KMS-11 (cell line): ENCODE measurements at regions not wholly inside any gene's neighbourhood (a gene's known extent, or its start where the extent isn't known, plus 50 kb on each side); places are given as distances from the start of the nearest gene placed in this dataset.

Experiments used
- H2AFZ ChIP-seq: fragments of 200-600 bp; sonication (generic); 2 replicates; pipeline ENCODE4 v1.6.1; 2016; ENCODE audit warnings: antibody characterized with exemption, mixed run types, low read depth
- H3K27ac ChIP-seq: fragments of 200-600 bp; sonication (generic); 2 replicates; pipeline ENCODE4 v1.6.1; 2016; ENCODE audit warnings: mild to moderate bottlenecking, mixed run types
- H3K27me3 ChIP-seq: fragments of 200-600 bp; sonication (generic); 2 replicates; pipeline ENCODE4 v1.6.1; 2017; ENCODE audit warnings: mild to moderate bottlenecking, low read depth, mixed run types, moderate library complexity; ENCODE audit not compliant: insufficient read depth
- H3K36me3 ChIP-seq: fragments of 200-600 bp; sonication (generic); 2 replicates; pipeline ENCODE4 v1.6.1; 2017; ENCODE audit warnings: mild to moderate bottlenecking, mixed run types; ENCODE audit not compliant: insufficient read depth
- H3K4me1 ChIP-seq: fragments of 200-600 bp; sonication (generic); 2 replicates; pipeline ENCODE4 v1.6.1; 2016; ENCODE audit warnings: mild to moderate bottlenecking, low read depth, mixed run types; ENCODE audit not compliant: poor library complexity, severe bottlenecking
- H3K4me2 ChIP-seq: fragments of 200-600 bp; sonication (generic); 2 replicates; pipeline ENCODE4 v1.7.0; 2016; ENCODE audit warnings: mild to moderate bottlenecking, mixed run types
- H3K4me3 ChIP-seq: fragments of 200-600 bp; sonication (generic); IDR thresholded peaks from 2 replicates; pipeline ENCODE4 v1.6.1; 2017; ENCODE audit warnings: low read depth, low read length, mixed read lengths; ENCODE audit not compliant: insufficient read depth
- H3K79me2 ChIP-seq: fragments of 200-600 bp; sonication (generic); 2 replicates; pipeline ENCODE4 v1.6.1; 2016; ENCODE audit warnings: low read depth, mixed run types; ENCODE audit not compliant: insufficient read depth
- H3K9ac ChIP-seq: fragments of 200-600 bp; sonication (generic); 2 replicates; pipeline ENCODE4 v1.6.1; 2016; ENCODE audit warnings: mild to moderate bottlenecking, mixed run types
- H4K20me1 ChIP-seq: fragments of 200-600 bp; sonication (generic); 2 replicates; pipeline ENCODE4 v1.6.1; 2016; ENCODE audit warnings: mild to moderate bottlenecking, mixed run types; ENCODE audit not compliant: insufficient read depth
- TF ChIP-seq, protein P1 (sequence below): fragments of 200-600 bp; sonication (generic); conservative IDR thresholded peaks from 2 replicates; pipeline ENCODE4 v1.6.1; 2017; ENCODE audit warnings: low read depth, mild to moderate bottlenecking, antibody characterized with exemption, low read length, moderate library complexity, mixed read lengths

DNA sequence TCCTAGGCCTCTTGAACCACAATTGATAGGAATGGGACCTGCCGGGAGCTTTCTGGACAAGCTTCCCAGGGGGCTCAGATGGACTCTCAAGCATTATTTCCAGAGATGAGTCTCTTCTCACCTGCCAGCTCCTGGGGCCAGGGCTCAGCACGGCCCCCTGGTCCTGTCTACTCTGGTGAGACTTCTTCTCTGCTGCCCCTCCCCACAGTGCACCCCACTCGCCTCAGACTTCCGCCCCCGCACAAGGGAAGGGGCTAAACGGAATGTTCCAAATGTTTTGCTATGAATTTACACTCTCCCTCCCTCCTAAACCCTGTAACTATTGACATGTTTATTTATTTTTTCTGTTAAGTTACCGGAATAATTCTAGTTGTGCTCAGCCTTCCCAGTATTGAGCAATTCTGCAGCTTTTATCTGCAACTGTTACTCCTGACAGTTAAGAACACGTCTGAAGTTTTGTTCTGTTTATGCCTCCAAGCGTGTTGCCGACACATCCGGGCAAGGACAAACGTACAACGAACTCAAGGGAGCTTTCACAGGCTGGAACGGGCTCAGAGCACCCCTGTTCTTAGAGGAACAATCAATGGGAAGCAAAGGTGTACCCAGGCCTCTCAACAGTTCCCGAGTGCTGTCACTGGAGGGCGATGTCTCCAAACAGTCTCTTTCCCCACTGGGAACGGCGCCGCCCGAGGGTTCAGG, 55.2 kb downstream of the FHIP2A start:
- Histone ChIP-seq H3K36me3 (no peaks in the 10 kb centered on the region), H3K4me1 (peaks cover 7% of the 10 kb centered on the region), H3K27me3 (no peaks in the 10 kb centered on the region), H3K9ac (no peak overlapping the region), H3K4me3 (no peak overlapping the region), H3K79me2 (no peaks in the 10 kb centered on the region), H3K27ac (no peak overlapping the region), H4K20me1 (no peaks in the 10 kb centered on the region), H3K4me2 (peak overlapping the region; percentile 22; the same call in 1 of the 2 replicates), H2AFZ (peak overlapping the region; percentile 26; the same call in 1 of the 2 replicates)
- TF ChIP-seq, protein P1, sequence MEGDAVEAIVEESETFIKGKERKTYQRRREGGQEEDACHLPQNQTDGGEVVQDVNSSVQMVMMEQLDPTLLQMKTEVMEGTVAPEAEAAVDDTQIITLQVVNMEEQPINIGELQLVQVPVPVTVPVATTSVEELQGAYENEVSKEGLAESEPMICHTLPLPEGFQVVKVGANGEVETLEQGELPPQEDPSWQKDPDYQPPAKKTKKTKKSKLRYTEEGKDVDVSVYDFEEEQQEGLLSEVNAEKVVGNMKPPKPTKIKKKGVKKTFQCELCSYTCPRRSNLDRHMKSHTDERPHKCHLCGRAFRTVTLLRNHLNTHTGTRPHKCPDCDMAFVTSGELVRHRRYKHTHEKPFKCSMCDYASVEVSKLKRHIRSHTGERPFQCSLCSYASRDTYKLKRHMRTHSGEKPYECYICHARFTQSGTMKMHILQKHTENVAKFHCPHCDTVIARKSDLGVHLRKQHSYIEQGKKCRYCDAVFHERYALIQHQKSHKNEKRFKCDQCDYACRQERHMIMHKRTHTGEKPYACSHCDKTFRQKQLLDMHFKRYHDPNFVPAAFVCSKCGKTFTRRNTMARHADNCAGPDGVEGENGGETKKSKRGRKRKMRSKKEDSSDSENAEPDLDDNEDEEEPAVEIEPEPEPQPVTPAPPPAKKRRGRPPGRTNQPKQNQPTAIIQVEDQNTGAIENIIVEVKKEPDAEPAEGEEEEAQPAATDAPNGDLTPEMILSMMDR: peak; percentile 64; the same call in 1 of the 2 replicates

DNA sequence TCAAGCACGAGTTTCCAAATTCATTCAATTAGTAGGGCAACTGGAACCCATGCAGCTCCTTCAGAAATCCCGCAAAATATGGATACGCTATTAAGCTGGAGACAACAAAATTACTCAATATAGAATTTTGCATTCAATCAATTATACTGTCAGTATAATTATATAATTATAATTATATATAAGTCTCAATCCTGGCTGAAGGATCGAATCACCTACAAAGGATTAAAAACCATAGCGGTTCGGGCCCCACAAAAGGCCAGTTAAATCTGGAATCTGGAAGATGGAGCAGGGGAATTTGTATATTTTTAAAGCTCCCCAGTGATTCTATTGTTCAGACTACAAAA, 55.7 kb downstream of the FHIP2A start:
- TF ChIP-seq, protein P1: no peak; the same call in 1 of the 2 replicates
- Histone ChIP-seq H3K36me3 (no peaks in the 10 kb centered on the region), H3K4me1 (peaks cover 7% of the 10 kb centered on the region), H2AFZ (peak overlapping the region; percentile 26; the same call in 1 of the 2 replicates), H3K79me2 (no peaks in the 10 kb centered on the region), H3K4me2 (peak overlapping the region; percentile 22; the same call in 1 of the 2 replicates), H4K20me1 (no peaks in the 10 kb centered on the region), H3K4me3 (no peak overlapping the region), H3K27ac (no peak overlapping the region), H3K27me3 (no peaks in the 10 kb centered on the region), H3K9ac (no peak overlapping the region)

DNA sequence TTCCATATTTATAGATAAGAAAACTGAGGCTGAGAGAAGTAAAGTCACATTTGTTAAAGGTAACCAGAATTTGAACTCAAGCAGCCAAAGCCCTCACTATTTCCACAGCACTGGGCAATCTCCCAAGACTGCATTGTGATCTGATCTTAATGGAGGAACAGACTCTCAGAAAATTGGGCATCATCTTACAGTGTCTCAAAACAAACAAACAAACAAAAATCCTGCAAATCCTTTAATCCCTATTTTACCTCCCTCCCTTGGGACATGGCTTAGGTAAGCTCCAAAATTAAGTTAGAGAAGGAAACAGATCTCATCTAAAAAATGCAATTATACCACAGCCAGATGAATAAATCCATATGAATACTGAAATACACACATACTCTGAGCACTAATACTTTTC, 57.5 kb downstream of the FHIP2A start:
- TF ChIP-seq, protein P1: no peak
- Histone ChIP-seq H3K27ac (no peak overlapping the region), H3K27me3 (no peaks in the 10 kb centered on the region), H3K4me2 (peak overlapping the region; percentile 44), H3K79me2 (no peaks in the 10 kb centered on the region), H3K4me3 (no peak overlapping the region), H3K36me3 (no peaks in the 10 kb centered on the region), H3K9ac (no peak overlapping the region), H3K4me1 (peaks cover 7% of the 10 kb centered on the region), H2AFZ (peak overlapping the region; percentile 70), H4K20me1 (no peaks in the 10 kb centered on the region)

DNA sequence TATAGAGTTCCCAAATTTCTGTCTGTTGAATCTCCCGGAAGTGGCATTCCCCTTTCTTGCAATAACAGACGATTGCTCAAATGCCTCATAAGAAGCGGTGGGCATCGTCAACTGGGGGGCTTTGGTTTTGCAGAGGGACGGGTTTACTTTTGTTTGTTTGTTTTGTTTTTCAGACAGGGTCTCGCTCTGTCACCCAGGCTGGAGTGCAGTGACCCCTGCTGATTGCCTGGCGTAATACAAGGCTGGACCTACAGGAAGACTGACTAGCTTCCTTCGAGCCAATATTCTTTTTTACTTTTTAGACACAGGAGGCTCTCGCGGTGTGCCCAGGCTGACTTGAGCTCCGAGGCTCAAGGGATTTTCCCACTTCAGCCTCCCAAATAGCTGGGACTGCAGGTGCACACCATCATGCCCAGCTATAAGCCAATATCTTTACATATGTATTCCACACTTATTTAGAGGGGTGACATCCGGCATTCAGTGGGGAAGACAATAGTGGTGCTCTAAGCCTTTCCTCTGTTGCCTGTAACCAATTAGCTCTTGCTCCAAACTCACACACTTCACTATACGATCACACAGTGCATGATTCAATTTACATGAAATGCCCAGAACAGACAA, 58.1 kb downstream of the FHIP2A start:
- no peaks in the 10 kb centered on the region for H4K20me1 ChIP-seq
- H3K27me3 ChIP-seq: no peaks in the 10 kb centered on the region
- TF ChIP-seq, protein P1: peak; percentile 73
- H3K4me3 ChIP-seq: no peak overlapping the region
- H3K36me3 ChIP-seq: no peaks in the 10 kb centered on the region
- no peaks in the 10 kb centered on the region for H3K79me2 ChIP-seq
- peak overlapping the region; percentile 44 for H3K4me2 ChIP-seq
- H3K9ac ChIP-seq: no peak overlapping the region
- H3K27ac ChIP-seq: no peak overlapping the region
- H2AFZ ChIP-seq: peak overlapping the region; percentile 70
- H3K4me1 ChIP-seq: peaks cover 7% of the 10 kb centered on the region
